ENCODE measurements at regions not wholly inside any gene's neighbourhood (a gene's known extent, or its start where the extent isn't known, plus 50 kb on each side); places are given as distances from the start of the nearest gene placed in this dataset.

GRCh38 chr13:83214452-83214851, 667.8 kb downstream of the SLITRK1 start (continued):
- TF ChIP-seq, protein P1, sequence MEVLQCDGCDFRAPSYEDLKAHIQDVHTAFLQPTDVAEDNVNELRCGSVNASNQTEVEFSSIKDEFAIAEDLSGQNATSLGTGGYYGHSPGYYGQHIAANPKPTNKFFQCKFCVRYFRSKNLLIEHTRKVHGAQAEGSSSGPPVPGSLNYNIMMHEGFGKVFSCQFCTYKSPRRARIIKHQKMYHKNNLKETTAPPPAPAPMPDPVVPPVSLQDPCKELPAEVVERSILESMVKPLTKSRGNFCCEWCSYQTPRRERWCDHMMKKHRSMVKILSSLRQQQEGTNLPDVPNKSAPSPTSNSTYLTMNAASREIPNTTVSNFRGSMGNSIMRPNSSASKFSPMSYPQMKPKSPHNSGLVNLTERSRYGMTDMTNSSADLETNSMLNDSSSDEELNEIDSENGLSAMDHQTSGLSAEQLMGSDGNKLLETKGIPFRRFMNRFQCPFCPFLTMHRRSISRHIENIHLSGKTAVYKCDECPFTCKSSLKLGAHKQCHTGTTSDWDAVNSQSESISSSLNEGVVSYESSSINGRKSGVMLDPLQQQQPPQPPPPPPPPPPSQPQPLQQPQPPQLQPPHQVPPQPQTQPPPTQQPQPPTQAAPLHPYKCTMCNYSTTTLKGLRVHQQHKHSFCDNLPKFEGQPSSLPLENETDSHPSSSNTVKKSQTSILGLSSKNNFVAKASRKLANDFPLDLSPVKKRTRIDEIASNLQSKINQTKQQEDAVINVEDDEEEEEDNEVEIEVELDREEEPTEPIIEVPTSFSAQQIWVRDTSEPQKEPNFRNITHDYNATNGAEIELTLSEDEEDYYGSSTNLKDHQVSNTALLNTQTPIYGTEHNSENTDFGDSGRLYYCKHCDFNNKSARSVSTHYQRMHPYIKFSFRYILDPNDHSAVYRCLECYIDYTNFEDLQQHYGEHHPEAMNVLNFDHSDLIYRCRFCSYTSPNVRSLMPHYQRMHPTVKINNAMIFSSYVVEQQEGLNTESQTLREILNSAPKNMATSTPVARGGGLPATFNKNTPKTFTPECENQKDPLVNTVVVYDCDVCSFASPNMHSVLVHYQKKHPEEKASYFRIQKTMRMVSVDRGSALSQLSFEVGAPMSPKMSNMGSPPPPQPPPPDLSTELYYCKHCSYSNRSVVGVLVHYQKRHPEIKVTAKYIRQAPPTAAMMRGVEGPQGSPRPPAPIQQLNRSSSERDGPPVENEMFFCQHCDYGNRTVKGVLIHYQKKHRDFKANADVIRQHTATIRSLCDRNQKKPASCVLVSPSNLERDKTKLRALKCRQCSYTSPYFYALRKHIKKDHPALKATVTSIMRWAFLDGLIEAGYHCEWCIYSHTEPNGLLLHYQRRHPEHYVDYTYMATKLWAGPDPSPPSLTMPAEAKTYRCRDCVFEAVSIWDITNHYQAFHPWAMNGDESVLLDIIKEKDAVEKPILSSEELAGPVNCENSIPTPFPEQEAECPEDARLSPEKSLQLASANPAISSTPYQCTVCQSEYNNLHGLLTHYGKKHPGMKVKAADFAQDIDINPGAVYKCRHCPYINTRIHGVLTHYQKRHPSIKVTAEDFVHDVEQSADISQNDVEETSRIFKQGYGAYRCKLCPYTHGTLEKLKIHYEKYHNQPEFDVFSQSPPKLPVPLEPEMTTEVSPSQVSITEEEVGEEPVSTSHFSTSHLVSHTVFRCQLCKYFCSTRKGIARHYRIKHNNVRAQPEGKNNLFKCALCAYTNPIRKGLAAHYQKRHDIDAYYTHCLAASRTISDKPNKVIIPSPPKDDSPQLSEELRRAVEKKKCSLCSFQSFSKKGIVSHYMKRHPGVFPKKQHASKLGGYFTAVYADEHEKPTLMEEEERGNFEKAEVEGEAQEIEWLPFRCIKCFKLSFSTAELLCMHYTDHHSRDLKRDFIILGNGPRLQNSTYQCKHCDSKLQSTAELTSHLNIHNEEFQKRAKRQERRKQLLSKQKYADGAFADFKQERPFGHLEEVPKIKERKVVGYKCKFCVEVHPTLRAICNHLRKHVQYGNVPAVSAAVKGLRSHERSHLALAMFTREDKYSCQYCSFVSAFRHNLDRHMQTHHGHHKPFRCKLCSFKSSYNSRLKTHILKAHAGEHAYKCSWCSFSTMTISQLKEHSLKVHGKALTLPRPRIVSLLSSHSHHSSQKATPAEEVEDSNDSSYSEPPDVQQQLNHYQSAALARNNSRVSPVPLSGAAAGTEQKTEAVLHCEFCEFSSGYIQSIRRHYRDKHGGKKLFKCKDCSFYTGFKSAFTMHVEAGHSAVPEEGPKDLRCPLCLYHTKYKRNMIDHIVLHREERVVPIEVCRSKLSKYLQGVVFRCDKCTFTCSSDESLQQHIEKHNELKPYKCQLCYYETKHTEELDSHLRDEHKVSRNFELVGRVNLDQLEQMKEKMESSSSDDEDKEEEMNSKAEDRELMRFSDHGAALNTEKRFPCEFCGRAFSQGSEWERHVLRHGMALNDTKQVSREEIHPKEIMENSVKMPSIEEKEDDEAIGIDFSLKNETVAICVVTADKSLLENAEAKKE (CRISPR knock-in tag; IDR thresholded peaks at IDR 0.05): no peak
- no peak for TF ChIP-seq NANOG (IDR thresholded peaks at IDR 0.05; ENCODE audit: borderline replicate concordance)
- TF ChIP-seq EZH2phosphoT487 (IDR thresholded peaks at IDR 0.05; ENCODE audit: unreplicated experiment): no peak
- TF ChIP-seq EZH2 (IDR thresholded peaks at IDR 0.05; ENCODE audit: low read depth, unreplicated experiment): no peak

- no peaks in the 10 kb centered on the region for H3K27me3 ChIP-seq (ENCODE audit: insufficient read depth)
- ATAC-seq (no peak), DNase-seq (ENCODE audit: low spot score) (no peak)
- peaks cover 8% of the 10 kb centered on the region for H3K4me1 ChIP-seq (ENCODE audit: insufficient read depth)
- no peak overlapping the region for H3K4me3 ChIP-seq
- no peaks in the 10 kb centered on the region for H4K20me1 ChIP-seq (replicated peaks; ENCODE audit: insufficient read depth)
- no peak overlapping the region for H3K27ac ChIP-seq (ENCODE audit: low read depth)
- H3K4me3 Mint-ChIP-seq: no peak overlapping the region
- no peak overlapping the region for H2AFZ ChIP-seq
- no peaks in the 10 kb centered on the region for H3F3A ChIP-seq (replicated peaks; ENCODE audit: low read depth)
- no peak overlapping the region for H3K4me2 ChIP-seq
- peaks cover 2% of the 10 kb centered on the region; the same call in 2 of the 3 replicates for H3K36me3 Mint-ChIP-seq (ENCODE audit: low read depth)
- H3K36me3 ChIP-seq (ENCODE audit: insufficient read depth): no peaks in the 10 kb centered on the region
- H3K27ac Mint-ChIP-seq: no peak overlapping the region
- H3K9me3 Mint-ChIP-seq: peaks cover 3% of the 10 kb centered on the region; the same call in 1 of the 3 replicates
- peaks cover 6% of the 10 kb centered on the region; the same call in 2 of the 3 replicates for H3K4me1 Mint-ChIP-seq
- H3K79me2 ChIP-seq (replicated peaks; ENCODE audit: insufficient read depth): no peaks in the 10 kb centered on the region
- peaks cover 3% of the 10 kb centered on the region; the same call in 1 of the 2 replicates for H3K9me2 ChIP-seq (ENCODE audit: insufficient read depth)
- H3K27me3 Mint-ChIP-seq (ENCODE audit: insufficient read depth, low read depth, poor library complexity): no peaks in the 10 kb centered on the region
- TF ChIP-seq ZNF114 (CRISPR knock-in tag; IDR thresholded peaks at IDR 0.05) (no peak), EZH2 (IDR thresholded peaks at IDR 0.05; ENCODE audit: low read depth, unreplicated experiment) (no peak), EZH2phosphoT487 (IDR thresholded peaks at IDR 0.05; ENCODE audit: unreplicated experiment) (no peak), CTCF (conservative IDR thresholded peaks at IDR 0.05; ENCODE audit: low read depth in 2 of 2) (no peak), JUNB (IDR thresholded peaks at IDR 0.05; ENCODE audit: unreplicated experiment) (no peak), STAT1 (IDR thresholded peaks at IDR 0.05; ENCODE audit: unreplicated experiment) (no peak), CREB1 (CRISPR knock-in tag; IDR thresholded peaks at IDR 0.05; ENCODE audit: low read depth) (no peak), NANOG (IDR thresholded peaks at IDR 0.05; ENCODE audit: borderline replicate concordance) (no peak), POLR2AphosphoS5 (IDR thresholded peaks at IDR 0.05; ENCODE audit: low read depth) (no peak), ZNF331 (CRISPR knock-in tag; IDR thresholded peaks at IDR 0.05; ENCODE audit: low read depth) (no peak)
- TF ChIP-seq, protein P2, sequence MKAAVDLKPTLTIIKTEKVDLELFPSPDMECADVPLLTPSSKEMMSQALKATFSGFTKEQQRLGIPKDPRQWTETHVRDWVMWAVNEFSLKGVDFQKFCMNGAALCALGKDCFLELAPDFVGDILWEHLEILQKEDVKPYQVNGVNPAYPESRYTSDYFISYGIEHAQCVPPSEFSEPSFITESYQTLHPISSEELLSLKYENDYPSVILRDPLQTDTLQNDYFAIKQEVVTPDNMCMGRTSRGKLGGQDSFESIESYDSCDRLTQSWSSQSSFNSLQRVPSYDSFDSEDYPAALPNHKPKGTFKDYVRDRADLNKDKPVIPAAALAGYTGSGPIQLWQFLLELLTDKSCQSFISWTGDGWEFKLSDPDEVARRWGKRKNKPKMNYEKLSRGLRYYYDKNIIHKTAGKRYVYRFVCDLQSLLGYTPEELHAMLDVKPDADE (IDR thresholded peaks at IDR 0.05): no peak
- TF ChIP-seq, protein P3, sequence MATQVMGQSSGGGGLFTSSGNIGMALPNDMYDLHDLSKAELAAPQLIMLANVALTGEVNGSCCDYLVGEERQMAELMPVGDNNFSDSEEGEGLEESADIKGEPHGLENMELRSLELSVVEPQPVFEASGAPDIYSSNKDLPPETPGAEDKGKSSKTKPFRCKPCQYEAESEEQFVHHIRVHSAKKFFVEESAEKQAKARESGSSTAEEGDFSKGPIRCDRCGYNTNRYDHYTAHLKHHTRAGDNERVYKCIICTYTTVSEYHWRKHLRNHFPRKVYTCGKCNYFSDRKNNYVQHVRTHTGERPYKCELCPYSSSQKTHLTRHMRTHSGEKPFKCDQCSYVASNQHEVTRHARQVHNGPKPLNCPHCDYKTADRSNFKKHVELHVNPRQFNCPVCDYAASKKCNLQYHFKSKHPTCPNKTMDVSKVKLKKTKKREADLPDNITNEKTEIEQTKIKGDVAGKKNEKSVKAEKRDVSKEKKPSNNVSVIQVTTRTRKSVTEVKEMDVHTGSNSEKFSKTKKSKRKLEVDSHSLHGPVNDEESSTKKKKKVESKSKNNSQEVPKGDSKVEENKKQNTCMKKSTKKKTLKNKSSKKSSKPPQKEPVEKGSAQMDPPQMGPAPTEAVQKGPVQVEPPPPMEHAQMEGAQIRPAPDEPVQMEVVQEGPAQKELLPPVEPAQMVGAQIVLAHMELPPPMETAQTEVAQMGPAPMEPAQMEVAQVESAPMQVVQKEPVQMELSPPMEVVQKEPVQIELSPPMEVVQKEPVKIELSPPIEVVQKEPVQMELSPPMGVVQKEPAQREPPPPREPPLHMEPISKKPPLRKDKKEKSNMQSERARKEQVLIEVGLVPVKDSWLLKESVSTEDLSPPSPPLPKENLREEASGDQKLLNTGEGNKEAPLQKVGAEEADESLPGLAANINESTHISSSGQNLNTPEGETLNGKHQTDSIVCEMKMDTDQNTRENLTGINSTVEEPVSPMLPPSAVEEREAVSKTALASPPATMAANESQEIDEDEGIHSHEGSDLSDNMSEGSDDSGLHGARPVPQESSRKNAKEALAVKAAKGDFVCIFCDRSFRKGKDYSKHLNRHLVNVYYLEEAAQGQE (IDR thresholded peaks at IDR 0.05; ENCODE audit: unreplicated experiment): no peak
Observed at GRCh38 chr13:83211301-83211700, 671.0 kb downstream of the SLITRK1 start.
